LNCAP (cell line): ENCODE measurements at regions not wholly inside any gene's neighbourhood (a gene's known extent, or its start where the extent isn't known, plus 50 kb on each side); places are given as distances from the start of the nearest gene placed in this dataset.

ENCODE experiments used
- CTCF ChIP-seq: fragments of 450-650 bp; IDR thresholded peaks from 2 replicates; pipeline ENCODE4 v1.5.1; 2017; ENCODE audit warnings: mild to moderate bottlenecking

- TF ChIP-seq CTCF = no peak
Measured at GRCh38 chr4:151538963-151539362, 130.0 kb downstream of the FHIP1A start.

GRCh38 chr4:151540728-151541388 is 131.9 kb downstream of the FHIP1A start:
- no peak for TF ChIP-seq CTCF

- no peak for TF ChIP-seq CTCF
Measured at GRCh38 chr4:151541389-151542071, 132.6 kb downstream of the FHIP1A start.

- TF ChIP-seq CTCF = no peak
Measured at GRCh38 chr4:151548708-151549107, 139.7 kb downstream of the FHIP1A start.

- TF ChIP-seq CTCF = no peak
Measured at GRCh38 chr4:151553874-151554273, 144.9 kb downstream of the FHIP1A start.

- no peak for TF ChIP-seq CTCF
Measured at GRCh38 chr4:151555151-151555945, 146.4 kb downstream of the FHIP1A start.

GRCh38 chr4:151558496-151559113 is 149.6 kb downstream of the FHIP1A start:
- no peak for TF ChIP-seq CTCF
